Fibroblast of lung (primary cell): ENCODE measurements at regions not wholly inside any gene's neighbourhood (a gene's known extent, or its start where the extent isn't known, plus 50 kb on each side); places are given as distances from the start of the nearest gene placed in this dataset.
"Not testable (repeated sequence)": the region's sequence is repeated elsewhere in the genome, so short reads cannot be mapped to it uniquely, and the experiment has no call there.

ENCODE experiments used
- DNase-seq, 2 donors: peaks; one replicate each; pipeline versions ENCODE4 v3.0.0 to v3.0.0-alpha.2; 2010; ENCODE audit warnings: low read depth in 2 of 2
- H2AFZ ChIP-seq: 2 replicates; pipeline ENCODE4 v1.5.1; 2012; ENCODE audit warnings: low read length, control low read depth, inconsistent platforms
- H3K27ac ChIP-seq: 2 replicates; pipeline ENCODE4 v1.5.1; 2011; ENCODE audit warnings: low read length, control low read depth; ENCODE audit not compliant: insufficient read depth
- H3K27me3 ChIP-seq: 2 replicates; pipeline ENCODE4 v1.5.1; 2011; ENCODE audit warnings: mild to moderate bottlenecking, low read length; ENCODE audit not compliant: control insufficient read depth, insufficient read depth
- H3K36me3 ChIP-seq: 2 replicates; pipeline ENCODE4 v1.5.1; 2011; ENCODE audit warnings: low read length; ENCODE audit not compliant: control insufficient read depth, insufficient read depth
- H3K4me1 ChIP-seq: 2 replicates; pipeline ENCODE4 v1.5.1; 2011; ENCODE audit warnings: low read length; ENCODE audit not compliant: control insufficient read depth, insufficient read depth; ENCODE audit errors: extremely low read depth
- H3K4me2 ChIP-seq: 2 replicates; pipeline ENCODE4 v1.5.1; 2011; ENCODE audit warnings: low read length, control low read depth; ENCODE audit not compliant: insufficient read depth; ENCODE audit errors: extremely low read depth
- H3K4me3 ChIP-seq, 4 experiments: fragments of 200-600 bp in 1 of 4; sonication (generic) in 1 of 4; replicated peaks in 1 of 4; 2 replicates each; pipeline ENCODE4 v1.5.1; 2011 to 2016; ENCODE audit warnings: low read length in 4 of 4, low read depth in 3 of 4, mild to moderate bottlenecking in 3 of 4, control low read depth in 2 of 4, inconsistent platforms in 1 of 4, mixed read lengths in 1 of 4; ENCODE audit not compliant: insufficient read depth in 1 of 4; ENCODE audit errors: control extremely low read depth in 1 of 4
- H3K79me2 ChIP-seq: 2 replicates; pipeline ENCODE4 v1.5.1; 2012; ENCODE audit warnings: mild to moderate bottlenecking, low read length, inconsistent platforms; ENCODE audit not compliant: control insufficient read depth, insufficient read depth
- H3K9ac ChIP-seq: 2 replicates; pipeline ENCODE4 v1.5.1; 2011; ENCODE audit warnings: mild to moderate bottlenecking, low read length, control low read depth; ENCODE audit not compliant: insufficient read depth
- H3K9me3 ChIP-seq: 2 replicates; pipeline ENCODE4 v1.5.1; 2012; ENCODE audit warnings: low read depth, low read length; ENCODE audit not compliant: control insufficient read depth, insufficient read depth
- H4K20me1 ChIP-seq: 2 replicates; pipeline ENCODE4 v1.5.1; 2011; ENCODE audit warnings: low read length; ENCODE audit not compliant: control insufficient read depth, insufficient read depth; ENCODE audit errors: extremely low read depth
- CTCF ChIP-seq, 2 donors: IDR thresholded peaks in 1 of 2; conservative IDR thresholded peaks in 1 of 2; 1 replicate in 1 of 2; 2 replicates in 1 of 2; pipeline ENCODE4 v1.5.1; 2011 to 2012; ENCODE audit warnings: low read length in 2 of 2, control low read depth in 1 of 2, inconsistent platforms in 1 of 2, low read depth in 1 of 2, mild to moderate bottlenecking in 1 of 2
- EZH2 ChIP-seq: IDR thresholded peaks from 2 replicates; pipeline ENCODE4 v1.5.1; 2012; ENCODE audit warnings: low read length, control low read depth, mild to moderate bottlenecking; ENCODE audit errors: missing control alignments

GRCh38 chr11:19617696-19618523 is 94.7 kb upstream of the NAV2 start:
- Histone ChIP-seq H3K4me2 (no peak overlapping the region), H3K27ac (no peak overlapping the region), H3K36me3 (no peaks in the 10 kb centered on the region), H3K79me2 (no peaks in the 10 kb centered on the region), H3K27me3 (no peaks in the 10 kb centered on the region), H3K9me3 (no peaks in the 10 kb centered on the region), H3K4me1 (no peaks in the 10 kb centered on the region), H2AFZ (no peak overlapping the region), H4K20me1 (no peaks in the 10 kb centered on the region), H3K9ac (no peak overlapping the region), H3K4me3 (no peak overlapping the region)
- TF ChIP-seq CTCF (conservative IDR thresholded peaks at IDR 0.05 in 1 of 2, IDR thresholded peaks at IDR 0.05 in 1 of 2; ENCODE audit: low read depth in 1 of 2, low read length in 2 of 2) (no peak), EZH2 (no peak)
- DNase-seq, result no peak

GRCh38 chr11:19615341-19616183 is 97.1 kb upstream of the NAV2 start:
- H3K4me2 ChIP-seq, result no peak overlapping the region
- H3K4me3 ChIP-seq, result no peak overlapping the region
- H3K36me3 ChIP-seq, result no peaks in the 10 kb centered on the region
- H3K27me3 ChIP-seq, result peaks cover 3% of the 10 kb centered on the region
- H3K9ac ChIP-seq, result no peak overlapping the region
- H2AFZ ChIP-seq, result no peak overlapping the region
- H3K4me1 ChIP-seq, result no peaks in the 10 kb centered on the region
- H3K9me3 ChIP-seq, result no peaks in the 10 kb centered on the region
- no peaks in the 10 kb centered on the region for H4K20me1 ChIP-seq
- H3K79me2 ChIP-seq, result no peaks in the 10 kb centered on the region
- no peak for DNase-seq
- H3K27ac ChIP-seq, result no peak overlapping the region
- TF ChIP-seq EZH2 (no peak), CTCF (conservative IDR thresholded peaks at IDR 0.05 in 1 of 2, IDR thresholded peaks at IDR 0.05 in 1 of 2; ENCODE audit: low read depth in 1 of 2, low read length in 2 of 2) (no peak)

GRCh38 chr11:19614370-19614940 is 98.2 kb upstream of the NAV2 start:
- Histone ChIP-seq H3K27ac (no peak overlapping the region), H2AFZ (no peak overlapping the region), H4K20me1 (no peaks in the 10 kb centered on the region), H3K27me3 (peaks cover 6% of the 10 kb centered on the region), H3K79me2 (no peaks in the 10 kb centered on the region), H3K4me1 (no peaks in the 10 kb centered on the region), H3K4me2 (no peak overlapping the region), H3K36me3 (no peaks in the 10 kb centered on the region), H3K9me3 (no peaks in the 10 kb centered on the region), H3K9ac (no peak overlapping the region), H3K4me3 (no peak overlapping the region)
- DNase-seq, result no peak
- TF ChIP-seq CTCF (conservative IDR thresholded peaks at IDR 0.05 in 1 of 2, IDR thresholded peaks at IDR 0.05 in 1 of 2; ENCODE audit: low read depth in 1 of 2, low read length in 2 of 2), result no peak
- TF ChIP-seq EZH2, result no peak

- not testable (repeated sequence) for H3K79me2 ChIP-seq, H3K27ac ChIP-seq, H3K36me3 ChIP-seq, H3K4me3 ChIP-seq, H3K9me3 ChIP-seq, H3K4me2 ChIP-seq, H3K27me3 ChIP-seq, DNase-seq, H3K4me1 ChIP-seq, H2AFZ ChIP-seq, H4K20me1 ChIP-seq, H3K9ac ChIP-seq
Measured at GRCh38 chr11:19612025-19612424, 100.6 kb upstream of the NAV2 start.
